GM18873 (cell line): ENCODE measurements at regions not wholly inside any gene's neighbourhood (a gene's known extent, or its start where the extent isn't known, plus 50 kb on each side); places are given as distances from the start of the nearest gene placed in this dataset.

Experiments
- ATAC-seq: cut with Tn5 transposase; IDR thresholded peaks from one replicate; pipeline ENCODE4 v1.9.1; 2021; ENCODE audit warnings: mild to moderate bottlenecking, moderate library complexity, moderate number of reproducible peaks; ENCODE audit not compliant: unreplicated experiment, low FRiP score

GRCh38 chr2:122249673-122250072, 494.2 kb downstream of the TSN start:
- no peak for ATAC-seq

- no peak for ATAC-seq
Measured at GRCh38 chr2:122251158-122251557, 495.7 kb downstream of the TSN start.

- no peak for ATAC-seq
Measured at GRCh38 chr2:122251566-122251965, 496.1 kb downstream of the TSN start.

GRCh38 chr2:122255924-122256323, 500.5 kb downstream of the TSN start:
- no peak for ATAC-seq

GRCh38 chr2:122261911-122262310, 506.5 kb downstream of the TSN start:
- no peak for ATAC-seq

GRCh38 chr2:122263746-122264145, 508.3 kb downstream of the TSN start:
- ATAC-seq, result no peak

GRCh38 chr2:122266636-122267035, 511.2 kb downstream of the TSN start:
- no peak for ATAC-seq

GRCh38 chr2:122267947-122268346, 512.5 kb downstream of the TSN start:
- ATAC-seq, result no peak

- no peak for ATAC-seq
Measured at GRCh38 chr2:122273785-122274419, 518.5 kb downstream of the TSN start.

GRCh38 chr2:122277956-122278355, 522.5 kb downstream of the TSN start:
- ATAC-seq, result no peak

- no peak for ATAC-seq
Measured at GRCh38 chr2:122300758-122301157, 545.3 kb downstream of the TSN start.

- no peak for ATAC-seq
Measured at GRCh38 chr2:122307763-122308162, 552.3 kb downstream of the TSN start.

GRCh38 chr2:122315306-122315705, 559.9 kb downstream of the TSN start:
- ATAC-seq, result no peak

GRCh38 chr2:122319539-122320132, 564.2 kb downstream of the TSN start:
- ATAC-seq, result no peak

GRCh38 chr2:122322815-122323214, 567.4 kb downstream of the TSN start:
- ATAC-seq, result no peak

- ATAC-seq, result no peak
Measured at GRCh38 chr2:122323927-122324326, 568.5 kb downstream of the TSN start.

- ATAC-seq, result no peak
Measured at GRCh38 chr2:122326471-122326870, 571.0 kb downstream of the TSN start.

GRCh38 chr2:122328816-122329215, 573.4 kb downstream of the TSN start:
- no peak for ATAC-seq

- no peak for ATAC-seq
Measured at GRCh38 chr2:122329278-122329677, 573.8 kb downstream of the TSN start.

GRCh38 chr2:122333932-122334331, 578.5 kb downstream of the TSN start:
- ATAC-seq, result no peak

- ATAC-seq, result no peak
Measured at GRCh38 chr2:122338000-122338399, 582.5 kb downstream of the TSN start.

GRCh38 chr2:122340246-122340645, 584.8 kb downstream of the TSN start:
- peak; percentile 93 for ATAC-seq
